Activated T-helper 9 cell treated with anti-CD3 and anti-CD28 coated beads, Interleukin-2, amount 50 U/mL, for 16 hours (primary cell): ENCODE measurements at regions not wholly inside any gene's neighbourhood (a gene's known extent, or its start where the extent isn't known, plus 50 kb on each side); places are given as distances from the start of the nearest gene placed in this dataset.

Experiments used
- DNase-seq: peaks from one replicate; pipeline ENCODE4 v3.0.0-alpha.2; 2020; ENCODE audit warnings: low read depth

- DNase-seq, result no peak
Measured at GRCh38 chr14:101357038-101357437, 204.3 kb upstream of the DIO3 start.

DNA sequence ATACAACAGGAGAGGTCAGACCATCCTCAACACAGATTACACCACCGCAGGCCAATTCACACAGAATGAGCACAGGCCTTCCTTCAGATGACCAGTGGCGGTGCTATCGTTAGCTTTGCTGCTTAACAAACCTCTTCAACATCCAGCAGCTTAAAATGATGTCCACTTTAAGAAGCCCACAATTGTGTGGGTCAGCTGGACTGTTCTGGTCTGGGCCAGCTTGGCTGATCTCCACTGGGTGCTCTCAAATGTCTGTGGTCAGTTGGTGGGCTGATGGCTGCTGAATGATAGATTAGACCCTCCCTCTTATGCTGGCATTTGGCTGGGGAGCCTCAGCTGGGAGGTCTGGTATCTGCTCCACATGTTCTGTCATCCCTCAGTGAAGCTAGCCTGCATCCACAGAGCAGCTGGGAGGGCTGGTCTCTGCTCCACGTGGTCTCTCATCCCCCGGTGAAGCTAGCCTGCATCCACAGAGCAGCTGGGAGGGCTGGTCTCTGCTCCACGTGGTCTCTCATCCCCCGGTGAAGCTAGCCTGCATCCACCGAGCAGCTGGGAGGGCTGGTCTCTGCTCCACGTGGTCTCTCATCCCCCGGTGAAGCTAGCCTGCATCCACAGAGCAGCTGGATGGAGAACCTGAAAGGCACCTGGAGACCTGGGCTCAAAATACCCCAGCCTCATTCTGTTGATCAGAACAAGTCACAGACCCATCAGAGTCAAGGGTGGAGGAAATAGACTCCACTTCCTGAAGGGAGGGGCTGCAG is 203.6 kb upstream of the DIO3 start:
- no peak for DNase-seq

DNA sequence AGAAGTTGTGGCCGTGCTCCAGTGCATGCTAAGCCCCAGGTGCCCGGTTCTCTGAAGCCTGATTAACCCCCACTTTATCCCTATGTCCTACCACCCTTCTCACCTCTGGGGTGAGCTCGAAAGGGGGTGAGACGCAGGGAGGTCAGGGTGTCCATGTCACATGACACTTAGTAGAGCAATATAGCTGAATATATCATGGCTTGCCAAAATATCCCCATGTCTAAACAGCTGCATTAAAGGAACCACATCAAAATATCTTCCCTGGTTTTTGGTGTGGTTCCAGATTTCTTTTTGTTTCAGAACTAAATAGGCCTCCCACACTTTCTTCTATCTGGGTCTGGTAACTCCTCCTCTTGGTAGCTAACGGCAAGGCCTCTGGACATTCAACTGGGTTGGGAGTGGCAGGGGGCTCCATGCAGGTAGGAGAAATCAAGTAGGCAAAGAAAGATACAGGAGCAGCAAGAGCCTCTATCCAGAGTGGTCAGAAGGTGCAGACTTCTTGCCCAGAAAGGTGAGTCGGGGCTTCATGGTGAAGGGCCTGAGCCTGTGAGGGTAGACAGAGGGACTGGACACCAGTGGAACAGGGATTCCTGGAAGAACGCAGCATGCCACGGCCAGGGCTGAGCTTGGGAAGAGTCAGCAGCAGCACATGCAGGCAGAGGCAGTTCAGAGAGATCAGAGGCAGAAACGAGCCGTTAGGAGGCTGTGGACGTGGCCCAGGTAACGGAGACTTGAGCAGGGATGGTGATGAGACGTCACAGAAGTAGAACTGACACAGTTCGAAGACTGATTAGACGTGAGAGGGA is 202.8 kb upstream of the DIO3 start:
- DNase-seq, result no peak

DNA sequence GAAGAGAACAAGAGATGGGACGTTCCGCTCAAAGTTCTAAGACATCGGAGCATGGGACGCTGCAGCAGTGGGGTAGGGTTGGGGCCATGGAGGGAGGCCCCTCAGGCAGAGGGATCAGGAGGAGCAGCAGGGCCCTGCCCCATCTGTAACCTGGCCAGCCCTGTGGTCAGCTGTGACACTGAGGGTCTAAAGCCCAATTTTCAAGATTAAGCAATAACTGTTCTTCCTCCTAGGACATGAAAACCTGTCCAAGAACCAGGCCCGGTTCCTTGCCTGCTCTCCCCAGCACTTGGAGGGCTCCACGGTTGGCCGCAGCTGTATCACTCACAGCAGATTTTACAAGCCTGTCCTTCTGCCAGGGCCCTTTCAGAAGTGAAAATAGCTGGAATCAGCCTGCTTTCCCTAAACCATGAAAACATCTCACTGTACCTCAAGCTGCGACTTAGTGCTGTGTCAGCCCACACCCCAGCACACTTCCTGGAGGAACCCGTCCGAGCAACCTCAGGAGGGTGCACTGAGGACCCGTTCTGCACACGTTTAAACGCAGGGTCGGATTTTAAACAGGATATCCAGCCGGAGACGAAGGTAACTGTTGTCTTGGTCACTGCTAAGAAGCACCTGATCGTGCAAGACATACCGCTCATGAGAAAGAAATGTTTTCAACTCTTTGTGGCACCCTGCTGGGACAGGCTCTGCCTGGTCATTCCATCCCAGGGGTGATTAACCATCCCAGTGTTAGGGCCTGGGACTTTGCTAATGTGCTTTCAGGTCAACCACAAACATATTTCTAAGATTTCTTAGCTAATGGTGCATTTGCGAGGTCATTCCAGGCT is 201.9 kb upstream of the DIO3 start:
- no peak for DNase-seq

DNA sequence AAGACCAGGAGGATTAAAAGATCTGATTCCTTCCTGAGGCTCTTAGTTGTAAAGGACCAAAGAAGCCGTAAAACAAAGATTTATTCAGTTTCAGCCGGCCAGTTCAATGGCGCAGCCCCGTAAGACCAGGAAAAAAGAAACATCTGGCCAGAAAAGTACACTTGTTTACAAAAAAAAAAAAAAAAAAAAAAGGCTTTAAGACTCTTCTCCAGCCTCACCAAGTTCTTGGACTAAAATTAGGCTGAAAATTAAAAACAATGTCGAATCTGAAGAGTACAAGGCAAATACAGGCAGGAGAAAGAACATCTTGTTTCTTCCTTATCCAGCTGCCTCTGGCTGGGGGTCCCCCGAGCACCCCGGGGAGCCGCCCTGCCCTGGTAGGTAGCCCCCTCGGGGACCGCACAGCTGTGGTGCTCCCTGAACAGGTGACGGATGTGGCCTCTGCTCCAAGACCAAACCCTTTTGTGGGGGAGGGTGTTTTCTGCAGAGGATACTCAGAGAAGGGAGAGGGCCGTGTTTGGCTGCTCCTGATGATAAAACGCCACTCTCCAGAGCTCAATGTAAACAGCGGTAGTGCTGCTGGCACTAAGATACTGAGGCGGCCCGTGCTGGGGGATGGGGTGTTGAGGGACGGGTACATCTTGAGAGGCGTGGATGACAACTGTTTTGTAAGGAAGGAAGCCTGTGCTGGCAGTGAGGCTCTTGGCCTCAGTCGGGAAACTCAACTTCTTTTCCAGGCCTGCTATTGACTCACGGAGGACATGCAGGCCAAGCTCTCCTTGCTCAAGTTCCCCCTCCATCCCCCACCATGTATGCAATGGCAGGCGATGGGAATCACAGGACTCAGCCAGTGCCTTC is 201.0 kb upstream of the DIO3 start:
- DNase-seq, result no peak

DNA sequence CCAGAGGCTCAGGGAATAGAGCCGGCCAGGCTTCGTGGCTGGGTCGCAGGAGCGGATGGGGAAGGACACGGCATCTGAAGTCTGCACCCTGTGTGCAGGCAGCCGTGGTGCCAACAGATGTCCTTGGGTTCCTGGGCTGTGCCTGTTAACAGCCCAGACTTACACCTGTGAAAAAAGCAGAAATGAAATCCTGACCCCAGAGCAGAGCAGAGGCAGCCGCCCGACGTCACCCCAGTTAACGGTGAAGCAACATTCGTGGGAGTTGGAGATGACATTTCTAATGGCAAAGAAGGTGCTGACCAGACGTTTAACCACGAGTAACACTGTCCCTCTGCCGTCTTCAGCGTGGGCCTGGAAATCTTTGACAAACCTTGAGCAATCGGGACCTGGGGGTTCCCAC is 200.3 kb upstream of the DIO3 start:
- DNase-seq, result no peak

DNA sequence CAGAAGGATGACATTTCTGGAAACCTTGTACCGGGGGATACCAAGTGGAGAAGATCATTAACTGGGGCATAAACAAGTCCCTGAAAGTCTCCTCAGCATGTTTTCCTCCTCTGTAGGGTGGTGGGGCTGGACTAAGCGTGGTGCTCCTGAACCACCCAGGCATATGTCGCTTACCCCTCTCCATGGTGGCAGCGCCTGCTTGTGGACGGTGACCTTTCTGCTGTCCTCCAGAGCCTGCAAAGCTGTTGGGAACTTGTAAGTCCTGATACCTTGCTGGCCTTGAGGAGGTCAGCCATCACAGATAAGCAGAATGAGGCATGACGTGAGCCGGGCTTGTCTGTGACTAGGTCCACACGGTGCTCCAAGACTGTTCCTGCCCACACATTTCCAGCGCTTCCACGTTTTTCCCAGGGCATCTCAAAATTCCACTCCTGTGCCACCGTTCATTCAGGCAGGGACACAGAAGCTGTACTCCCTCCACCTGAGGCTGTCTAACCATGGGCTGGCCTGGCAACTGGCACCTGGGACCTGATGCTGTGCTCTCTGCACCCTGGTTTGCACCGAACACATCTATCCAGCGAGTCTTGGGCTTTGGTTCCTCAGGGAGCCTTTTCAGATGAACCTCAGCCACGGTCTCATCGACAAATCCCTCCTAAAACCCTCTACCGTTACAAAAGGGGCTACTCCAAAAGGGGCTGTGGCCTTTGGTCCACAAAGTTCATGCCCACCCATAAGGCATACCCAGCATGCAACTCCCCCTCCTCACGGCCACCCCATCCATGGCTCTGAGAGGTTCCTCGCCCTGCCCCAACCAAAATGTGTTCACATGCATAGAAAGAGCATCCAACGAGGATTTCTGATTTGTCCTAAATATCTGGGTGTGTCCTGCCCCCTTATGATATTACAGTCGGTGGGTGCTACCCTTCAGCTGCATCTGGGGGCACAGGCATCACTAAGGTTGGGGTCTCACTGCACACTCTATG is 199.6 kb upstream of the DIO3 start:
- DNase-seq, result no peak

- DNase-seq, result no peak
Measured at GRCh38 chr14:101362529-101363260, 198.6 kb upstream of the DIO3 start.

GRCh38 chr14:101363261-101363555 is 198.1 kb upstream of the DIO3 start:
- no peak for DNase-seq

GRCh38 chr14:101363880-101364391 is 197.4 kb upstream of the DIO3 start:
- DNase-seq, result no peak

- no peak for DNase-seq
Measured at GRCh38 chr14:101364503-101365328, 196.6 kb upstream of the DIO3 start.

DNA sequence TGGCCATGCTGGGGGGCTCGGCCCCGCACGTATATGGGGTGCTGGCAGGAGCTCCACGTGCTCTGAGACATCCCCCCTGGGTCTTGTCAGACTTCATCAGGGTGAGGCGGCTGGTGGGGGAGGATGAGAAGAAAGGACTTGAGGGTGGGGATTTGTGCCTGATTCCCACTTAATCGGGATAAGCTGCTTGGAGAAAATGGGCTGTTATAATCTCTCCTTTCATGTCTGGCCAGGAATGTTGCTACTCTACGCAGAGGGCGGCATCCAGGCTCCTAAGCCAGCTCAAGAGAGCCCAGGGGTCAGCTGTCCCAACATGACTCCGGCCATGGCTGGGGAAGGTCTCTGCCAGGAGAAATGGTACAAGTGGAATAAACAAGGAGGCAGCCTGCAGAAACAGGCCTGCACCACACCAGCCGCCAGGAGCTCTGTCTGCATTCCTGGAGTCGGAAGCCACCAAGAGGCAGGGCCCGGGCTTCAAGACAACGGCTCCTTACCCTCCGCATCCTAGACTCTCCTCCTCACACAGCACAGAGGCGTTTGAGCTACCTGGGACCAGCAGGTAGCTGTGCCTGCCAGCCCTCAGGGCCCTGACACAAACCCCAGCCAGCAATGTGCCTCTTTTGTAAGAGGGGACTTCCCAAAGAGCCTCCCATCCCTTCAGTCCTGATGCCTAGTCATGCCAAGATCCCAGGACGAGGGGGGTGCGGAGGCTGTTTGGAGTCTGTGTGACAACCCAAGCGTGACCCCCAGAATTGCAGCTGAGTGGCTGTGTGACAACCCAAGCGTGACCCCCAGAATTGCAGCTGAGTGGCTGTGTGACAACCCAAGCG is 195.8 kb upstream of the DIO3 start:
- no peak for DNase-seq

- no peak for DNase-seq
Measured at GRCh38 chr14:101367421-101368261, 193.7 kb upstream of the DIO3 start.

DNA sequence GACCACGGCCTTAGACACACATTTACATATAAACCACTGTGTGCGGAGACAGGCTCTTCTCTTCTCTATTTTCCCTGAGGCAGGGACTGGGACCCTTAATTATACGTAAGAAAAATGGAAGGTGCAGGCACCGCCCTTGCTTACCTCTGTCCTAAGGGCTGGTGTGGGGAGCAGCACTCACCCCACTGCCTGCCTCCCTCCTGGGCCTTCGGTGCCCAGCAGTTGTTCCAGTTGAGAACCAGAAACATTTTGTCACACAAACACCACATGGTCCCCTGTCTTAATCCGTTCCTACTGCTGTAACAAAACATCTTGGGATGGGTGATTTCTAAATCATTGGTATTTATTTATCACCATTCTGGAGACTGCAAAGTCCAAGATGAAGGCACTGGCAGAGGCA is 192.7 kb upstream of the DIO3 start:
- no peak for DNase-seq

GRCh38 chr14:101369194-101369915 is 191.9 kb upstream of the DIO3 start:
- no peak for DNase-seq

DNA sequence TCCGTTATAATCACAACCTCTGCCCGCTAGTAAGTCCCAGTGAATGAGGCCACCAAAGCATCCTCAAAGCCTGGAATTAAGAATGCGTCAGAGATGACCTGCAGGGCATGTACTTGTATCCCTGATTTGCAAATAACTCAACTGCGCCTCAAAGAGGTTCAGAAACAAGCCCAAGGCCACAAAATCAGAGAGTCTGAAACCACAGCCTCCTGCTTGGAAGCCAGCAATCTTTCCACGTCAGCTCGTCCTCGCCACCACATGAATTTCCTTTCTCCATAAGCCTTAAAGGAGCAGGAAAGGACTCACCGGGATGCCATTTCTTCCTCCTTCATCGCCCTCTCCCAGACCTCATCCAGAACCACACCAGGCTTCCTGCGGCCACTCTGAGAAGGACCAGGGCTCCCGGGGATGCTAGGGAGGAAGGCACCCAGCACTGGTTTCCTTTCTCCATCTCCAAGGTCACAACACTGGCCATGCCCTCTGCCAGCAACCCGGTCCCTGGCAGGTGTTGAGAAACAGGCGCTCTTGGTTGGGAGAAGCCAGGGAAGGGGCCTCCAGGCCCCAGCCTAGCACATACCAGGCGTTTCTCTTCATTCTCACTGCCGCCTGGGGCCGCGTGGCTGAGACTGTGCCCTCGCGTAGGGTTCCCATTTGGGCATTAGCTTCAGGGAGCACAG is 191.2 kb upstream of the DIO3 start:
- no peak for DNase-seq
